Ovary (tissue), 3 donors: ENCODE measurements at regions not wholly inside any gene's neighbourhood (a gene's known extent, or its start where the extent isn't known, plus 50 kb on each side); places are given as distances from the start of the nearest gene placed in this dataset.

ENCODE experiments used
- CTCF ChIP-seq, 3 donors: fragments of 450-650 bp in 2 of 3; fragments of 200-600 bp in 1 of 3; IDR thresholded peaks; one replicate each; pipeline versions ENCODE4 v1.5.1 to v1.8.0; 2016 to 2022; ENCODE audit warnings: antibody characterized with exemption in 3 of 3, mild to moderate bottlenecking in 1 of 3
- POLR2A ChIP-seq: fragments of 450-650 bp; IDR thresholded peaks from one replicate; pipeline ENCODE4 v1.6.1; 2017; ENCODE audit warnings: antibody characterized with exemption, mild to moderate bottlenecking, moderate library complexity
- donor health status: DM: no; HTN: no; CAD: no.

DNA sequence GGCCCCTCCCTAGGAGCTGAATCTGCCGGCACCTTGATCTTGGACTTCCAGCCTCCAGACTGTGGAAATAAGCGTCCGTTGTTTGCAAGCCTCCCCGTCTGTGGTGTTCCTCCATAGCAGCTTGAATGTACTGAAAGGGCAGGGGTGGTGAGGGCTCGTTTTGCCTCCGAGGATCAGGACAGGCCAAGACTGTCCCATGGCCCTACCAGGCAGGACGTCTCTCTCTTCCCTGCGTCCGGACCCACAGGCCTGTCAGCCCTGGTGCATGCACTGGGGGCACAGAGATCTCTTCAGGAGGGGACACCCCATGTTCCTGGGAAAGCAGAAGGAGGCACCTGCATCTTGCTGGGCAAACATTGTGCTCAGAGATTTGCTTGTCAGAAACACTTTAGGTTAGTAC lies 156.3 kb upstream of the C1orf174 start:
- no peak for TF ChIP-seq POLR2A
- no peak for TF ChIP-seq CTCF (IDR thresholded peaks at IDR 0.05)
